ENCODE measurements at regions not wholly inside any gene's neighbourhood (a gene's known extent, or its start where the extent isn't known, plus 50 kb on each side); places are given as distances from the start of the nearest gene placed in this dataset.

DNA sequence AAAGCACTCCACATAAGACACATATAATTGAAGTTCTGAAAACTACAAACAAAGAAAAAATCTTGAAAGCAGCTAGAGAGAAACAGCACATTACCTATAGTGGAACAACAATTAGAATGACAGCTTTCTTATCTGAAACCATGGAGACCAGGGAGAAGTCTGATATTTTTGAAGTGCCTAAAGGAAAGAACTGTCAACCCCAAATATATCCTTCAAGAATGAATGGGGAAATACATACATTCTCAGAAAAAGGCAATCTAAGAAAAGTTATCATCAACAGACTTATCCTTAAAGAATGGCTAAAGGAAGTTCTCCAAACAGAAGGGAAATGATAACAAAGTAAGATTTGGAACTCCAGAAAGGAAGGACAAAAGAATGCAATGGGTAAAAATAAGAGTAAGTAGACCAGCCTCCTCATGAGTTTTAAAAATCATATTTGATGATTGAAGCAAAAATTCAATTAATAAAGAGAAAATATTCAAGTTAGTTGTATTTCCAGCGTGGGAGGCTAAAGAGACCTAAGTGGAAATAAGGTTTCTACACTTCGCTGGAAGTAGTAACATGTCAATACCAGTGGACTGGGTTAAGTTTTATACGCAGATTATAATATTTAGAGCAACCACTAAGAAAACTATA is 170.8 kb upstream of the SAMSN1 start (continued):
- TF ChIP-seq HNRNPK (IDR thresholded peaks at IDR 0.05; ENCODE audit: low read depth, low read length, poor library complexity, severe bottlenecking) (no peak), ZNF384 (IDR thresholded peaks at IDR 0.05; ENCODE audit: low read depth, low read length) (no peak), NFXL1 (CRISPR knock-in tag; IDR thresholded peaks at IDR 0.05) (no peak), MBD2 (IDR thresholded peaks at IDR 0.05; ENCODE audit: borderline replicate concordance, low read depth) (no peak), STAT6 (CRISPR knock-in tag; IDR thresholded peaks at IDR 0.05) (no peak), RFX5 (IDR thresholded peaks at IDR 0.05; ENCODE audit: low read depth, low read length) (no peak), ZNF316 (IDR thresholded peaks at IDR 0.05) (peak; percentile 73), ZNF277 (CRISPR knock-in tag; IDR thresholded peaks at IDR 0.05; ENCODE audit: borderline replicate concordance) (no peak), PHB (CRISPR knock-in tag; IDR thresholded peaks at IDR 0.05) (no peak), ZZZ3 (IDR thresholded peaks at IDR 0.05) (no peak), MEIS2 (IDR thresholded peaks at IDR 0.05; ENCODE audit: partially characterized antibody) (peak; percentile 77), CBFB (CRISPR knock-in tag; IDR thresholded peaks at IDR 0.05) (no peak), SREBF2 (CRISPR knock-in tag; IDR thresholded peaks at IDR 0.05) (no peak), RAD21 (CRISPR knock-in tag; conservative IDR thresholded peaks at IDR 0.05 in 1 of 2, IDR thresholded peaks at IDR 0.05 in 1 of 2) (peak in 1 of 2 experiments; percentile 16; a peak in 1 of 4 replicates), ZBTB17 (CRISPR knock-in tag; IDR thresholded peaks at IDR 0.05) (no peak), BDP1 (IDR thresholded peaks at IDR 0.05; ENCODE audit: insufficient read depth, insufficient read length) (no peak), SIRT6 (IDR thresholded peaks at IDR 0.05; ENCODE audit: low read depth, low read length) (no peak)
- TF ChIP-seq, protein P1, sequence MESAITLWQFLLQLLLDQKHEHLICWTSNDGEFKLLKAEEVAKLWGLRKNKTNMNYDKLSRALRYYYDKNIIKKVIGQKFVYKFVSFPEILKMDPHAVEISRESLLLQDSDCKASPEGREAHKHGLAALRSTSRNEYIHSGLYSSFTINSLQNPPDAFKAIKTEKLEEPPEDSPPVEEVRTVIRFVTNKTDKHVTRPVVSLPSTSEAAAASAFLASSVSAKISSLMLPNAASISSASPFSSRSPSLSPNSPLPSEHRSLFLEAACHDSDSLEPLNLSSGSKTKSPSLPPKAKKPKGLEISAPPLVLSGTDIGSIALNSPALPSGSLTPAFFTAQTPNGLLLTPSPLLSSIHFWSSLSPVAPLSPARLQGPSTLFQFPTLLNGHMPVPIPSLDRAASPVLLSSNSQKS (CRISPR knock-in tag; IDR thresholded peaks at IDR 0.05), result no peak
- TF ChIP-seq, protein P2, sequence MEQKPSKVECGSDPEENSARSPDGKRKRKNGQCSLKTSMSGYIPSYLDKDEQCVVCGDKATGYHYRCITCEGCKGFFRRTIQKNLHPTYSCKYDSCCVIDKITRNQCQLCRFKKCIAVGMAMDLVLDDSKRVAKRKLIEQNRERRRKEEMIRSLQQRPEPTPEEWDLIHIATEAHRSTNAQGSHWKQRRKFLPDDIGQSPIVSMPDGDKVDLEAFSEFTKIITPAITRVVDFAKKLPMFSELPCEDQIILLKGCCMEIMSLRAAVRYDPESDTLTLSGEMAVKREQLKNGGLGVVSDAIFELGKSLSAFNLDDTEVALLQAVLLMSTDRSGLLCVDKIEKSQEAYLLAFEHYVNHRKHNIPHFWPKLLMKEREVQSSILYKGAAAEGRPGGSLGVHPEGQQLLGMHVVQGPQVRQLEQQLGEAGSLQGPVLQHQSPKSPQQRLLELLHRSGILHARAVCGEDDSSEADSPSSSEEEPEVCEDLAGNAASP (IDR thresholded peaks at IDR 0.05), result no peak

Data from K562 (cell line).